Astrocyte of the cerebellum (primary cell): ENCODE measurements at regions not wholly inside any gene's neighbourhood (a gene's known extent, or its start where the extent isn't known, plus 50 kb on each side); places are given as distances from the start of the nearest gene placed in this dataset.

Source experiments
- DNase-seq: peaks from one replicate; pipeline ENCODE4 v3.0.0-alpha.2; 2011; ENCODE audit warnings: low read depth
- H3K4me3 ChIP-seq: 2 replicates; pipeline ENCODE4 v1.5.1; 2011; ENCODE audit warnings: mild to moderate bottlenecking, low read depth, low read length, moderate library complexity
- in situ Hi-C: cut with HindIII; loops from 2 replicates; pipeline ENCODE4 v1.10.0; 2017; ENCODE audit warnings: low sequenced_read_pairs
- TF ChIP-seq, protein P1 (sequence below): IDR thresholded peaks from 2 replicates; pipeline ENCODE4 v1.5.1; 2012; ENCODE audit warnings: low read length, low read depth, moderate library complexity, mild to moderate bottlenecking; ENCODE audit errors: missing control alignments

GRCh38 chr18:7168408-7168807, 50.8 kb upstream of the LAMA1 start:
- TF ChIP-seq, protein P1, sequence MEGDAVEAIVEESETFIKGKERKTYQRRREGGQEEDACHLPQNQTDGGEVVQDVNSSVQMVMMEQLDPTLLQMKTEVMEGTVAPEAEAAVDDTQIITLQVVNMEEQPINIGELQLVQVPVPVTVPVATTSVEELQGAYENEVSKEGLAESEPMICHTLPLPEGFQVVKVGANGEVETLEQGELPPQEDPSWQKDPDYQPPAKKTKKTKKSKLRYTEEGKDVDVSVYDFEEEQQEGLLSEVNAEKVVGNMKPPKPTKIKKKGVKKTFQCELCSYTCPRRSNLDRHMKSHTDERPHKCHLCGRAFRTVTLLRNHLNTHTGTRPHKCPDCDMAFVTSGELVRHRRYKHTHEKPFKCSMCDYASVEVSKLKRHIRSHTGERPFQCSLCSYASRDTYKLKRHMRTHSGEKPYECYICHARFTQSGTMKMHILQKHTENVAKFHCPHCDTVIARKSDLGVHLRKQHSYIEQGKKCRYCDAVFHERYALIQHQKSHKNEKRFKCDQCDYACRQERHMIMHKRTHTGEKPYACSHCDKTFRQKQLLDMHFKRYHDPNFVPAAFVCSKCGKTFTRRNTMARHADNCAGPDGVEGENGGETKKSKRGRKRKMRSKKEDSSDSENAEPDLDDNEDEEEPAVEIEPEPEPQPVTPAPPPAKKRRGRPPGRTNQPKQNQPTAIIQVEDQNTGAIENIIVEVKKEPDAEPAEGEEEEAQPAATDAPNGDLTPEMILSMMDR = no peak
- DNase-seq = no peak
- no peak overlapping the region for H3K4me3 ChIP-seq
- in situ Hi-C loops = loop anchor here (10.0 kb wide), 1 partner anchor 214 kb away; no protein-coding TSS in a partner anchor
